ENCODE measurements at regions not wholly inside any gene's neighbourhood (a gene's known extent, or its start where the extent isn't known, plus 50 kb on each side); places are given as distances from the start of the nearest gene placed in this dataset.

- H3K27me3 ChIP-seq (ENCODE audit: control insufficient read depth in 1 of 2, insufficient read depth in 2 of 2, low read length in 2 of 2) = no peaks in the 10 kb centered on the region
- TF ChIP-seq ZBTB8A (CRISPR knock-in tag; IDR thresholded peaks at IDR 0.05; ENCODE audit: borderline replicate concordance, low read depth) (no peak), ARID2 (CRISPR knock-in tag; IDR thresholded peaks at IDR 0.05; ENCODE audit: borderline replicate concordance) (no peak)
- 24% methylated on average over 4 of the region's 4 CpGs for WGBS (ENCODE audit: low lambda C conversion rate)
- H4K20me1 ChIP-seq (ENCODE audit: insufficient read depth, low read length) = no peaks in the 10 kb centered on the region
- H3K79me2 ChIP-seq (ENCODE audit: insufficient read depth, low read length) = no peaks in the 10 kb centered on the region
- DNase-seq (ENCODE audit: low spot score) (no peak), ATAC-seq (no peak), FAIRE-seq (no peak)
- no peaks in the 10 kb centered on the region for H3K9me3 ChIP-seq (ENCODE audit: low read length)
- no peak overlapping the region for H2AFZ ChIP-seq (ENCODE audit: low read length)
- no peak overlapping the region for H3K4me2 ChIP-seq (ENCODE audit: low read depth, low read length)
- no peak overlapping the region for H3K9ac ChIP-seq (ENCODE audit: insufficient read depth, low read depth, low read length)
- BruUV-seq (replicated peaks) = no TSS peak
- intact Hi-C loops (cut with micrococcal nuclease; ENCODE audit: unreplicated experiment) (no loop called here), in situ Hi-C loops (cut with HindIII; ENCODE audit: extremely low pct_ligation_motif_present, low pct_unique_long_range_greater_than_20kb) (no loop called here)
- H3K27ac ChIP-seq (ENCODE audit: extremely low read length, insufficient read depth, low read length) = no peak overlapping the region
- no peak overlapping the region for H3K4me3 ChIP-seq (replicated peaks in 1 of 3; ENCODE audit: insufficient read depth in 1 of 3, low read depth in 2 of 3, low read length in 3 of 3)
- H3K4me1 ChIP-seq (ENCODE audit: insufficient read depth, low read length) = no peaks in the 10 kb centered on the region
- ChIA-PET POLR2A (no interaction called here), CTCF (ENCODE audit: low intra/inter-chr PET ratio, low total read pairs) (no interaction called here)
- H3K36me3 ChIP-seq (replicated peaks in 1 of 2; ENCODE audit: control insufficient read depth in 1 of 2, insufficient read depth in 2 of 2, low read length in 2 of 2) = no peaks in the 10 kb centered on the region
Measured at GRCh38 chr5:66438087-66438486, 158.1 kb upstream of the MAST4 start.

- intact Hi-C loops (cut with micrococcal nuclease; ENCODE audit: unreplicated experiment) = no loop called here
- CTCF ChIA-PET (ENCODE audit: low intra/inter-chr PET ratio, low total read pairs) = no interaction called here
- in situ Hi-C loops (cut with HindIII; ENCODE audit: extremely low pct_ligation_motif_present, low pct_unique_long_range_greater_than_20kb) = no loop called here
- H3K9me3 ChIP-seq (ENCODE audit: low read length) = no peaks in the 10 kb centered on the region
- H3K79me2 ChIP-seq (ENCODE audit: insufficient read depth, low read length) = no peaks in the 10 kb centered on the region
- TF ChIP-seq ZNF841 (CRISPR knock-in tag; IDR thresholded peaks at IDR 0.05; ENCODE audit: borderline replicate concordance) = no peak
- no peak for TF ChIP-seq CENPBD1 (CRISPR knock-in tag; IDR thresholded peaks at IDR 0.05; ENCODE audit: borderline replicate concordance, low read depth)
- TF ChIP-seq ZNF737 (CRISPR knock-in tag; IDR thresholded peaks at IDR 0.05; ENCODE audit: borderline replicate concordance) = no peak
- no peak for TF ChIP-seq NCOA5 (CRISPR knock-in tag; IDR thresholded peaks at IDR 0.05)
- no peak for TF ChIP-seq WIZ (CRISPR knock-in tag; IDR thresholded peaks at IDR 0.05)
- no peak for TF ChIP-seq ESRRA (CRISPR knock-in tag; IDR thresholded peaks at IDR 0.05; ENCODE audit: low read depth)
- H4K20me1 ChIP-seq (ENCODE audit: insufficient read depth, low read length) = no peaks in the 10 kb centered on the region
- H3K4me3 ChIP-seq (replicated peaks in 1 of 3; ENCODE audit: insufficient read depth in 1 of 3, low read depth in 2 of 3, low read length in 3 of 3) = no peak overlapping the region
- 0% methylated on average over 3 of the region's 3 CpGs for WGBS (ENCODE audit: low lambda C conversion rate)
- no peak overlapping the region for H3K27ac ChIP-seq (ENCODE audit: extremely low read length, insufficient read depth, low read length)
- BruUV-seq (replicated peaks) = no TSS peak
- no peak overlapping the region for H3K9ac ChIP-seq (ENCODE audit: insufficient read depth, low read depth, low read length)
- no peaks in the 10 kb centered on the region for H3K27me3 ChIP-seq (ENCODE audit: control insufficient read depth in 1 of 2, insufficient read depth in 2 of 2, low read length in 2 of 2)
- ATAC-seq (no peak), FAIRE-seq (no peak), DNase-seq (ENCODE audit: low spot score) (no peak)
- POLR2A ChIA-PET = no interaction called here
- H2AFZ ChIP-seq (ENCODE audit: low read length) = no peak overlapping the region
- H3K4me1 ChIP-seq (ENCODE audit: insufficient read depth, low read length) = no peaks in the 10 kb centered on the region
- H3K4me2 ChIP-seq (ENCODE audit: low read depth, low read length) = no peak overlapping the region
- H3K36me3 ChIP-seq (replicated peaks in 1 of 2; ENCODE audit: control insufficient read depth in 1 of 2, insufficient read depth in 2 of 2, low read length in 2 of 2) = no peaks in the 10 kb centered on the region
Measured at GRCh38 chr5:66438696-66439095, 157.5 kb upstream of the MAST4 start.
